ENCODE measurements at regions not wholly inside any gene's neighbourhood (a gene's known extent, or its start where the extent isn't known, plus 50 kb on each side); places are given as distances from the start of the nearest gene placed in this dataset.

DNA sequence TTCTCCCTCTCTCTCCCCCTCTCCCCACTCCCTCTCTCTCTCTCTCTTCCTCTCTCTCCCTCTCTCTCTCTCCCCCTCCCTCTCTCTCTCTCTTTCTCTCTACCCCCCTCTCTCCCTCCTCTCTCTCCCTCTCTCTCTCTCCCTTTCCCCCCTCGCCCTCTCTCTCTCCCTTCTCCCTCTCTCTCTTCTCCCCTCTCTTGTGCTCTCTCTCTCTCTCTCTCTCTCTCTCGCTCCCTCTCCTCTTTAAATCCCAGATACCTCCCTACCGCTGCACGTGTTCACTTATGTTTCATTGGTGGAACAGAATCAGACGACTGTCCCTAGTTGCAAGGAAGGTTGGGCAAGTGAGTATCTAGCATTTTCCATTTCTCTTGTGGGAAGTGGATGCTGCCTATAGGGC, 166.5 kb downstream of the EBLN2 start:
- Histone ChIP-seq H2AK5ac (ENCODE audit: low read depth, low read length) (no peak overlapping the region), H2AFZ (ENCODE audit: low read length) (no peak overlapping the region; the same call in 1 of the 2 replicates), H3K27me3 (replicated peaks in 1 of 4; ENCODE audit: control insufficient read depth in 3 of 4, extremely low read depth in 1 of 4, insufficient read depth in 3 of 4, low read length in 3 of 4) (no peaks in the 10 kb centered on the region), H4K8ac (ENCODE audit: extremely low read depth, insufficient read depth, low read length) (no peak overlapping the region), H2BK120ac (replicated peaks; ENCODE audit: low read depth, low read length) (no peak overlapping the region), H2BK12ac (ENCODE audit: low read depth, low read length) (no peak overlapping the region), H2BK20ac (ENCODE audit: low read length) (no peak overlapping the region), H3K9ac (replicated peaks in 1 of 4; ENCODE audit: extremely low read depth in 1 of 4, low read depth in 3 of 4, low read length in 3 of 4) (no peak overlapping the region), H3K4me1 (replicated peaks in 1 of 4; ENCODE audit: control insufficient read depth in 3 of 4, insufficient read depth in 4 of 4, low read length in 3 of 4) (peaks cover 0 to 6% (median 0%) of the 10 kb centered on the region in 4 experiments; a peak in 1 of 7 replicates), H3K23me2 (ENCODE audit: low read depth, low read length) (no peaks in the 10 kb centered on the region; the same call in 1 of the 2 replicates), H3K18ac (ENCODE audit: extremely low read depth, low read length) (no peak overlapping the region), H3K36me3 (ENCODE audit: control insufficient read depth in 2 of 4, insufficient read depth in 4 of 4, low read length in 3 of 4) (no peaks in the 10 kb centered on the region), H4K5ac (ENCODE audit: insufficient read length, low read depth, low read length) (no peak overlapping the region), H4K20me1 (replicated peaks in 1 of 2; ENCODE audit: control insufficient read depth in 1 of 2, insufficient read depth in 2 of 2, low read length in 2 of 2) (no peaks in the 10 kb centered on the region), H4K91ac (replicated peaks; ENCODE audit: insufficient read length, low read length) (no peak overlapping the region), H3K27ac (ENCODE audit: low read depth, low read length) (no peak overlapping the region), H2BK5ac (ENCODE audit: low read depth, low read length) (no peak overlapping the region), H2BK15ac (ENCODE audit: low read length) (no peak overlapping the region), H3K23ac (ENCODE audit: insufficient read length) (no peak overlapping the region), H3K9me3 (ENCODE audit: insufficient read depth in 2 of 2, low read depth in 1 of 2, low read length in 1 of 2) (no peaks in the 10 kb centered on the region), H3K14ac (ENCODE audit: insufficient read length) (no peak overlapping the region), H3K4me3 (ENCODE audit: extremely low read depth in 1 of 4, insufficient read depth in 2 of 4, low read depth in 3 of 4, low read length in 4 of 4) (no peak overlapping the region), H3K79me2 (ENCODE audit: control insufficient read depth in 1 of 2, insufficient read depth in 2 of 2, low read length in 2 of 2) (no peaks in the 10 kb centered on the region), H3K79me1 (ENCODE audit: low read depth, low read length) (no peaks in the 10 kb centered on the region), H3K4ac (replicated peaks; ENCODE audit: insufficient read length, low read depth, low read length) (no peak overlapping the region), H3K56ac (replicated peaks; ENCODE audit: insufficient read length, low read depth, low read length) (no peak overlapping the region), H3K4me2 (ENCODE audit: insufficient read depth in 1 of 2, low read depth in 2 of 2, low read length in 2 of 2) (no peak overlapping the region)
- 51% methylated on average over 5 of the region's 5 CpGs; no CpG with 5 or more reads in 1 of the 2 experiments for WGBS, 2 experiments (ENCODE audit: extremely low coverage in 1 of 2, insufficient coverage in 1 of 2, insufficient read length in 1 of 2, insufficient replicate concordance in 2 of 2, low coverage in 1 of 2, low lambda C conversion rate in 2 of 2, missing lambda C conversion rate in 1 of 2)
- CTCF ChIA-PET (ENCODE audit: partially characterized antibody), result interaction anchor here (1.0 kb wide), 1 partner anchor 36 kb away, joined by 4 read pairs; no protein-coding TSS in a partner anchor
- POLR2A ChIA-PET (ENCODE audit: partially characterized antibody), result no interaction called here
- DNase-seq (ENCODE audit: low read depth in 1 of 2, low spot score in 2 of 2) (no peak), FAIRE-seq (no peak)
- no peak for TF ChIP-seq RFX5 (IDR thresholded peaks at IDR 0.05; ENCODE audit: borderline replicate concordance, low read depth, low read length)
- TF ChIP-seq POLR2AphosphoS5 (IDR thresholded peaks at IDR 0.05; ENCODE audit: low read depth, low read length), result no peak
- no peak for TF ChIP-seq RAD21 (IDR thresholded peaks at IDR 0.05 in 1 of 2, conservative IDR thresholded peaks at IDR 0.05 in 1 of 2; ENCODE audit: low read depth in 2 of 2, low read length in 2 of 2)
- TF ChIP-seq SIRT6 (IDR thresholded peaks at IDR 0.05; ENCODE audit: low read length), result no peak
- no peak for TF ChIP-seq TCF12 (IDR thresholded peaks at IDR 0.05; ENCODE audit: low read depth, low read length)
- no peak for TF ChIP-seq POU5F1 (IDR thresholded peaks at IDR 0.05; ENCODE audit: low read depth, low read length)
- no peak for TF ChIP-seq CEBPB (IDR thresholded peaks at IDR 0.05; ENCODE audit: low read depth, low read length)
- TF ChIP-seq BACH1 (IDR thresholded peaks at IDR 0.05; ENCODE audit: low read length), result no peak
- TF ChIP-seq EP300 (IDR thresholded peaks at IDR 0.05; ENCODE audit: borderline replicate concordance in 1 of 2, low read depth in 2 of 2, low read length in 2 of 2), result no peak
- TF ChIP-seq JUND (IDR thresholded peaks at IDR 0.05; ENCODE audit: low read length), result no peak
- no peak for TF ChIP-seq CTCF (IDR thresholded peaks at IDR 0.05; ENCODE audit: control extremely low read depth in 1 of 3, insufficient read depth in 1 of 3, low read depth in 1 of 3, low read length in 3 of 3)
- no peak for TF ChIP-seq TAF7 (optimal IDR thresholded peaks at IDR 0.05; ENCODE audit: borderline replicate concordance, low read depth, low read length)
- TF ChIP-seq POLR2A (IDR thresholded peaks at IDR 0.05; ENCODE audit: control extremely low read depth in 1 of 2, low read depth in 2 of 2, low read length in 2 of 2), result no peak
